OCI-LY3 (cell line): ENCODE measurements at regions not wholly inside any gene's neighbourhood (a gene's known extent, or its start where the extent isn't known, plus 50 kb on each side); places are given as distances from the start of the nearest gene placed in this dataset.

Source experiments
- CTCF ChIP-seq: fragments of 200-600, 300-600 bp; sonication (generic); IDR thresholded peaks from 2 replicates; pipeline ENCODE4 v1.5.1; 2014; ENCODE audit warnings: antibody characterized with exemption, low read length, low read depth
- EZH2phosphoT487 ChIP-seq: fragments of 200-600 bp; shearing (Covaris generic); IDR thresholded peaks from 2 replicates; pipeline ENCODE4 v1.6.1; 2018; ENCODE audit warnings: antibody characterized with exemption, mixed run types, low read depth

- no peak for TF ChIP-seq CTCF
- no peak for TF ChIP-seq EZH2phosphoT487
These were observed 97.3 kb downstream of the RTP4 start for GRCh38 chr3:187465503-187465902.
